B cell (primary cell): ENCODE measurements at regions not wholly inside any gene's neighbourhood (a gene's known extent, or its start where the extent isn't known, plus 50 kb on each side); places are given as distances from the start of the nearest gene placed in this dataset.

Experiments used
- CTCF ChIP-seq: fragments of 200-600 bp; IDR thresholded peaks from one replicate; pipeline ENCODE4 v1.8.0; 2022; ENCODE audit warnings: antibody characterized with exemption, mild to moderate bottlenecking
- EZH2 ChIP-seq: IDR thresholded peaks from 2 replicates; pipeline ENCODE4 v1.6.1; 2012; ENCODE audit warnings: borderline replicate concordance, low read depth, mild to moderate bottlenecking, moderate library complexity, low read length; ENCODE audit not compliant: insufficient read depth, poor library complexity, severe bottlenecking

- TF ChIP-seq CTCF (no peak), EZH2 (no peak)
Observed at GRCh38 chr2:45229411-45229810, 220.2 kb upstream of the SIX2 start.
